Thyroid gland (tissue), 4 donors: ENCODE measurements at regions not wholly inside any gene's neighbourhood (a gene's known extent, or its start where the extent isn't known, plus 50 kb on each side); places are given as distances from the start of the nearest gene placed in this dataset.

Experiments
- DNase-seq, 2 donors: peaks; one replicate each; pipeline ENCODE4 v3.0.0-alpha.2; 2019
- H3K27ac ChIP-seq, 3 donors: fragments of 200-600 bp; sonication (generic); 1 replicate in 2 of 3; 2 replicates in 1 of 3; pipeline ENCODE4 v1.5.1; 2016 to 2019; ENCODE audit warnings: mild to moderate bottlenecking in 1 of 3, moderate library complexity in 1 of 3
- H3K27me3 ChIP-seq: fragments of 200-600 bp; sonication (generic); one replicate; pipeline ENCODE4 v1.5.1; 2019
- H3K36me3 ChIP-seq, 2 donors: fragments of 200-600 bp; sonication (generic); one replicate each; pipeline ENCODE4 v1.5.1; 2016 to 2019
- H3K4me1 ChIP-seq, 2 donors: fragments of 200-600 bp; sonication (generic); one replicate each; pipeline ENCODE4 v1.5.1; 2017 to 2019
- H3K4me3 ChIP-seq, 3 donors: fragments of 200-600 bp; sonication (generic); replicated peaks in 1 of 3; 1 replicate in 2 of 3; 2 replicates in 1 of 3; pipeline ENCODE4 v1.5.1; 2016; ENCODE audit warnings: mild to moderate bottlenecking in 1 of 3
- H3K9me3 ChIP-seq: fragments of 200-600 bp; sonication (generic); one replicate; pipeline ENCODE4 v1.5.1; 2017
- POLR2A ChIP-seq, 2 donors: fragments of 450-650 bp; IDR thresholded peaks; one replicate each; pipeline ENCODE4 v1.6.1; 2017; ENCODE audit warnings: antibody characterized with exemption in 2 of 2, mild to moderate bottlenecking in 2 of 2, moderate library complexity in 1 of 2
- WGBS, 2 donors: methylation state at CpG; one replicate each; pipeline ENCODE4 v1.1.5; 2017; 5-methylcytosine and 5-hydroxymethylcytosine counted together
- intact Hi-C: fragments of 100-400 bp; cut with DNase I; formaldehyde crosslinking; loops from one replicate; pipeline ENCODE4 v1.15.1; 2023
- TF ChIP-seq, protein P1 (sequence below), 6 experiments: fragments of 200-600 bp in 3 of 6; fragments of 450-650 bp in 3 of 6; sonication (generic) in 3 of 6; IDR thresholded peaks; one replicate each; pipeline ENCODE4 v1.5.1; 2016 to 2019; ENCODE audit warnings: antibody characterized with exemption in 6 of 6, mild to moderate bottlenecking in 2 of 6, inconsistent platforms in 1 of 6, moderate library complexity in 1 of 6

DNA sequence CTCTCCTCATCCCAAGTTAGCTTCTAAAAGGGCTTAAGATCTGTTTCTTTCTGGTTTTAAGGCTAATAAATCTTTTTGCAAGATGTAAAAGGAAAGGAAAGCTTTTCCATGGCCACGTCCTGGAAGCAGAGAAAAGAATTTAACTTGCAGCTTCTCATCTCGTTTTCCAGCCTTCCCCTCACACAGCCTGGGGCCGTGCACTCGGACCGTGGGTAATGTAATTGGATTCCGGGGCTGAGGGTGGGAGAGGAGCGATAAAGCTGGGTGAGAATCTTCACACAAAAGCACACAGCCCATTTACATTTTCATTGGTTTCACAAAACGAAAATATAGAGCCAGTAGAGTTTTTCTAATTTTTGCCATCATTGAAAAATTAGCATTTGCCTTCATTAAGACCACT is 91.2 kb downstream of the IRX2 start:
- H3K27me3 ChIP-seq = no peaks in the 10 kb centered on the region
- TF ChIP-seq POLR2A (IDR thresholded peaks at IDR 0.05) = no peak
- TF ChIP-seq, protein P1, sequence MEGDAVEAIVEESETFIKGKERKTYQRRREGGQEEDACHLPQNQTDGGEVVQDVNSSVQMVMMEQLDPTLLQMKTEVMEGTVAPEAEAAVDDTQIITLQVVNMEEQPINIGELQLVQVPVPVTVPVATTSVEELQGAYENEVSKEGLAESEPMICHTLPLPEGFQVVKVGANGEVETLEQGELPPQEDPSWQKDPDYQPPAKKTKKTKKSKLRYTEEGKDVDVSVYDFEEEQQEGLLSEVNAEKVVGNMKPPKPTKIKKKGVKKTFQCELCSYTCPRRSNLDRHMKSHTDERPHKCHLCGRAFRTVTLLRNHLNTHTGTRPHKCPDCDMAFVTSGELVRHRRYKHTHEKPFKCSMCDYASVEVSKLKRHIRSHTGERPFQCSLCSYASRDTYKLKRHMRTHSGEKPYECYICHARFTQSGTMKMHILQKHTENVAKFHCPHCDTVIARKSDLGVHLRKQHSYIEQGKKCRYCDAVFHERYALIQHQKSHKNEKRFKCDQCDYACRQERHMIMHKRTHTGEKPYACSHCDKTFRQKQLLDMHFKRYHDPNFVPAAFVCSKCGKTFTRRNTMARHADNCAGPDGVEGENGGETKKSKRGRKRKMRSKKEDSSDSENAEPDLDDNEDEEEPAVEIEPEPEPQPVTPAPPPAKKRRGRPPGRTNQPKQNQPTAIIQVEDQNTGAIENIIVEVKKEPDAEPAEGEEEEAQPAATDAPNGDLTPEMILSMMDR (IDR thresholded peaks at IDR 0.05) = no peak
- H3K36me3 ChIP-seq = no peaks in the 10 kb centered on the region
- no peaks in the 10 kb centered on the region for H3K9me3 ChIP-seq
- no peaks in the 10 kb centered on the region for H3K4me1 ChIP-seq
- DNase-seq = no peak
- 26 to 41% methylated on average over 8 of the region's 8 CpGs for WGBS, 2 donors
- intact Hi-C loops = no loop called here
- no peak overlapping the region for H3K27ac ChIP-seq
- no peak overlapping the region for H3K4me3 ChIP-seq

DNA sequence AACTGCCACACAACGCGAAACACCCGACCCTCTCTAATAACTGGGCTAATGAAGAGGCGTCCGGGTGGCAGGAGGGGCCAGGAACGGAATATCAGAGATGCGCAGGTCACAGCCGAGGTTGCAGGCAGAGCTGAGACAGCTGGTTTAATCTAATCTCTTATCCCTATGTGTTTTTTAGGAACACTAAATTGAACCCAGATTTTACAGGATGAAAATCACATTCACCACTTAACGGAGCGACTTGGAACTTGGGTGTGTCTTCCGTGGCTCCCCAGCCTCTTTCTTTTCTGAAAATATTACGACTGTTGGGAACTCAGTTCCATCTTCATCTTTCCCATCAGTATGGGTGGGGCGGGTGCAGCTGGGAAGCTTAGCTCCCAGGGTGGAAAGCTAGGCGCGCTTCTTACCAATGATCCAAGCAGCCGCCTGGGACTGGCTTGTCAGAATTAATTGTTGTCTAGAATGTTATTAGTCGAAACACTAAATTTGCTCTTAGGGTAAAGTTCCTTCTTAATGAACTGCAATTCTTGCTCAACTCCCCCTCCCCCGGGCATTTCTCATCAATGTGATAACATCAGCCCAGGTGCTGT is 92.5 kb downstream of the IRX2 start:
- no peak overlapping the region for H3K27ac ChIP-seq
- H3K36me3 ChIP-seq = no peaks in the 10 kb centered on the region
- no peaks in the 10 kb centered on the region for H3K4me1 ChIP-seq
- WGBS, 2 donors = 79 to 81% methylated on average over 18 of the region's 18 CpGs
- no peak for TF ChIP-seq POLR2A (IDR thresholded peaks at IDR 0.05)
- TF ChIP-seq, protein P1 (IDR thresholded peaks at IDR 0.05) = no peak
- DNase-seq = no peak
- no peak overlapping the region for H3K4me3 ChIP-seq
- intact Hi-C loops = no loop called here
- H3K27me3 ChIP-seq = no peaks in the 10 kb centered on the region
- no peaks in the 10 kb centered on the region for H3K9me3 ChIP-seq

DNA sequence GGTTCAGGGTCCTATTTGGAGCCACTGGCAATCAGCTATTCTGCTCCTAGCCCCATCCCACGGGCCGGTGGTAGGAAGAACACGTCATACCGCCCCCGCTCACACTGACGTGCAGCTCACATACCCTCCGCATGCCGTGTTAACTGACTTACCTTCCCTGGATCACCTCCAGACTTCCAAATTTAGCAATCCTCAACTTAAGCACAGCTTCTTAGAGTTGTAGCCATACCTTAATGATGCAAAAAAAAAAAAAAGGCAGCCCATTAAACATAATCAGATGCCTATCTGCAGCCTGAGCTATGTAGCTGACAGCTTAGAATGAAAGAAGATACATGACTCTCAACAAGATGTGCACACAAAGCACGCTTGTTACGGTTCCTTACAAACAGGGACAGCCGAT is 93.0 kb downstream of the IRX2 start:
- no peak overlapping the region for H3K27ac ChIP-seq
- TF ChIP-seq POLR2A (IDR thresholded peaks at IDR 0.05) = no peak
- TF ChIP-seq, protein P1 (IDR thresholded peaks at IDR 0.05) = no peak
- WGBS, 2 donors = 88 to 90% methylated on average over 11 of the region's 11 CpGs
- intact Hi-C loops = no loop called here
- no peak for DNase-seq
- no peaks in the 10 kb centered on the region for H3K9me3 ChIP-seq
- no peak overlapping the region for H3K4me3 ChIP-seq
- H3K36me3 ChIP-seq = no peaks in the 10 kb centered on the region
- H3K4me1 ChIP-seq = no peaks in the 10 kb centered on the region
- H3K27me3 ChIP-seq = no peaks in the 10 kb centered on the region

DNA sequence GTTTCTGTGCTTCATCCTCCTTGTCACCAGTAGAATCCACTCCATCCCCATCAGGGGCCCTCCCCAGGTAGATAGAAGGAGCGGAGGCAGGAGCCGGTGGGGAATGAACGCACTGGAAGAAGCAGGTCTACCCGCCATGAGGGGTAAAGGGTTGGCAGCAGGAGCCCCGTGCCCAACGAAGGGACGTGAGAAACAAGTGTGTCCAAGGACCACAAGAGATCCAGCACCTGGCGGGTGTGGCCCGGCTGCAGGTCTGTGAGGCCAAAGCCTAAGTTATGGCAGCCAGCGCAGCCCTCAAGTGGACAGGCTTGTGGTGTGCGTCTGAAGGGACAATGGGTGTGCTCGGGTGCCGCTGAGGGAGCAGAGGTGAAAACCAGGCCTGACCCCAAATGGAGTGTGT is 94.3 kb downstream of the IRX2 start:
- Histone ChIP-seq H3K4me3 (no peak overlapping the region), H3K36me3 (no peaks in the 10 kb centered on the region), H3K4me1 (no peaks in the 10 kb centered on the region), H3K9me3 (no peaks in the 10 kb centered on the region), H3K27me3 (no peaks in the 10 kb centered on the region), H3K27ac (no peak overlapping the region)
- intact Hi-C loops = no loop called here
- TF ChIP-seq, protein P1 (IDR thresholded peaks at IDR 0.05) = no peak
- no peak for TF ChIP-seq POLR2A (IDR thresholded peaks at IDR 0.05)
- DNase-seq = no peak
- 87 to 90% methylated on average over 13 of the region's 13 CpGs for WGBS, 2 donors

DNA sequence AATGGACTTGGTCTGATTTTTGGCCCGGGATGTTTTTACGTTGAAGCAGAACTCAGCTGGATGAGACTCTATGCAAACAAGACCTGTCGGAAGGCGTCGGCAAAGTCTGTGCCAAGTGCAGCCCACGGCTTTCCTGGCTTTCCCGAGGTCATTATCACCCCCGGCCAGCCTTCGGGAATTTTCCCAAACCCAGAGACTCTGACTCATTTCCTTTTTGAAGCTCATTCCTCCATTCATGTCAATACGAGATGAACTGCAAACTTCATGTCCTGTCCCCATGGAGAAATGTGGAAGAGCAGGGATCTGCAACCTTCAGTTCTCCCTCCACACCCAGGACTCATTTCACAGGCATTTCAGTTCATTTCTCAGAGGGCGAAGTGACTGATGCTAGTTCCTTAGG is 95.3 kb downstream of the IRX2 start:
- TF ChIP-seq, protein P1 (IDR thresholded peaks at IDR 0.05) = no peak
- TF ChIP-seq POLR2A (IDR thresholded peaks at IDR 0.05) = no peak
- intact Hi-C loops = no loop called here
- Histone ChIP-seq H3K27me3 (no peaks in the 10 kb centered on the region), H3K4me1 (no peaks in the 10 kb centered on the region), H3K27ac (no peak overlapping the region), H3K9me3 (no peaks in the 10 kb centered on the region), H3K4me3 (no peak overlapping the region), H3K36me3 (no peaks in the 10 kb centered on the region)
- 58 to 67% methylated on average over 11 of the region's 11 CpGs for WGBS, 2 donors
- DNase-seq = no peak
